ENCODE measurements at regions not wholly inside any gene's neighbourhood (a gene's known extent, or its start where the extent isn't known, plus 50 kb on each side); places are given as distances from the start of the nearest gene placed in this dataset.
"Not testable (repeated sequence)": the region's sequence is repeated elsewhere in the genome, so short reads cannot be mapped to it uniquely, and the experiment has no call there.

DNA sequence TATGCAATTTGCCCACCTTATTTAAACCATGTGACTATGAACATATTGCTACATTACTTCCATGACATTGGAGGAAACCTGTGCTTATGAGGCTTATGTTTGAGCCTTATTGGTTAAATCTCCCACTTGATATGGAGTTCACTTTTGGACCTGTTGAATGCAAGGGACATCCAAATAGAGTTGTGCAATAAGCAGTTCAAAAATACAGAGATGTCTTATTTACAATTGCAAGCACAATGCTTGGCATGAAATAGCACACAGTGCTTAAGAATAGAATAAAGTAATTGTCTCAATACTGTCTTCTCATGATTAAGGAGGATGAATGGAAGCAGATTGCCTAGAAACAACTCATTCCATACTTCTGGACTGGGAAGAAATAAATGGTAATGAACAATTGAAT lies 793.5 kb downstream of the METTL4 start:
- TF ChIP-seq, protein P1, sequence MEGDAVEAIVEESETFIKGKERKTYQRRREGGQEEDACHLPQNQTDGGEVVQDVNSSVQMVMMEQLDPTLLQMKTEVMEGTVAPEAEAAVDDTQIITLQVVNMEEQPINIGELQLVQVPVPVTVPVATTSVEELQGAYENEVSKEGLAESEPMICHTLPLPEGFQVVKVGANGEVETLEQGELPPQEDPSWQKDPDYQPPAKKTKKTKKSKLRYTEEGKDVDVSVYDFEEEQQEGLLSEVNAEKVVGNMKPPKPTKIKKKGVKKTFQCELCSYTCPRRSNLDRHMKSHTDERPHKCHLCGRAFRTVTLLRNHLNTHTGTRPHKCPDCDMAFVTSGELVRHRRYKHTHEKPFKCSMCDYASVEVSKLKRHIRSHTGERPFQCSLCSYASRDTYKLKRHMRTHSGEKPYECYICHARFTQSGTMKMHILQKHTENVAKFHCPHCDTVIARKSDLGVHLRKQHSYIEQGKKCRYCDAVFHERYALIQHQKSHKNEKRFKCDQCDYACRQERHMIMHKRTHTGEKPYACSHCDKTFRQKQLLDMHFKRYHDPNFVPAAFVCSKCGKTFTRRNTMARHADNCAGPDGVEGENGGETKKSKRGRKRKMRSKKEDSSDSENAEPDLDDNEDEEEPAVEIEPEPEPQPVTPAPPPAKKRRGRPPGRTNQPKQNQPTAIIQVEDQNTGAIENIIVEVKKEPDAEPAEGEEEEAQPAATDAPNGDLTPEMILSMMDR (IDR thresholded peaks at IDR 0.05) = no peak
- no peak overlapping the region for H3K4me3 ChIP-seq
- H3K27ac ChIP-seq = no peak overlapping the region
- DNase-seq (ENCODE audit: low spot score) = no peak

DNA sequence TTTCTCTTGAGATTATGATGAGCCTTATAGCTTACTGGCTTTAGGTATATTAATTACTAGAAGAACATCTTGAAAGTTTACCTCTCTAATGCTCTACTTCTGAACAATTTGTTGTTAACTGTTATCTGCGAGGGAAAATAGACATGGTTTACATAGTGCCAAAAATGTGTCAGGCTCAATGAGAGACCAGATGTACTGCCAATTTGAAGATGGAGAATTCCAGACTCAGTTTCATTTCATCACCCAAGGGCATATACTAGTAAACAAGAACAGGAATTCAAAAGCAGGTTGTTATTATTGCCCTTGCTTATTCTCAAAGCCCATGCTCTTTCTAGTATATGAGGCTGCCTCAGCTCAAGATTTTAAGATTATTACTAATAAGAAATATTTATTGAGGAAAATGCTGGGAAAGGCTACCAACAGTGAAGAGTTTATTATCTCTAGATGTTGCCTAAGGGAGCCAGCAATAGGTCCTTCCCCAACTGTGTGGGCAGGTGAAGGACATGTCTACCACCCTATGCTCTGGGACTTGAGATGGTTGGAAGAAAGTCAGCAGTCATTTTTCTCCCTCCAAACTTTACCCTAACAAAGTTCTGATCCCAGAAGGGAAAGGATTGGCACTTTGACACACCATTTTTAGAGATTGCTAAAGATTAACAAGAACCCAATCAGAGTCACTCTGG lies 792.7 kb downstream of the METTL4 start:
- Histone ChIP-seq H3K4me3 (no peak overlapping the region), H3K27ac (no peak overlapping the region)
- no peak for DNase-seq (ENCODE audit: low spot score)
- TF ChIP-seq, protein P1 (IDR thresholded peaks at IDR 0.05) = no peak

DNA sequence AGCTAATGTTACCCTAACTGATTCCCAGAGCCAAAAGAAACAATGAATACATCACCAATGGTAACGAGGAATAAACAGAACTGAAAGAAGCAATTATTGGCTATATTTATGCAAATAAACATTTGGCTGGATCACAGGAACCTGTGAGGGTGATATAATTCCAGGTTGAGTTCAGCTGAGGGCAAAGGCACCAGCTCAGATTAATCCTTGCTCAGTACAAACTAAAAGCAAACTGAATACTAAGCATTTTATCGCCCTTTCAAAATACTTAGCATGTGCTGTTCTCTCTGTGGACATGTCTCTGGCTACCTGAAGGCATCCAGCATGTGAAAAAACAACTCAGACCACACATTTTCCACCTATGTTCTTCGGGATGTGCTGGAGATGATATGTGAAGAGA lies 791.7 kb downstream of the METTL4 start:
- H3K4me3 ChIP-seq = no peak overlapping the region
- no peak for DNase-seq (ENCODE audit: low spot score)
- TF ChIP-seq, protein P1 (IDR thresholded peaks at IDR 0.05) = no peak
- no peak overlapping the region for H3K27ac ChIP-seq

DNA sequence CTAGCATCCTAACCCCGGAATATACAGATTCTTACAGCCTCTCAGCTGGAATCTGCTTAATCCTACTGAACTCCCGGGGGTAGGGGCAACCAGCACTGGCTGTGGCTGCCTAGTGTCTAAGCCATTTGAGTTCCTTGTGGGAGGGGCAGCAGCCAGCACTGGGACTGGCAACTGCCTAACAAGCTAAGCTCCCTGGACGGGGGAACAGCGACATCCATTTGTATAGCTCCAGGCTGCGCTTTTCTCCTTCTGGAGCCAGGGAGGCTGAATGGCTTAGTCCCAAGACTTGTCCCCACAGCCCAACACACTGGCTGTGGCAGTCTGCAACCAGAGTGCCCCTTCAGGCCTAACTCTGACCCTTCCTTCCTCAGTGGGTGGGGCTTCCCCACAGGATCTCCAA lies 787.2 kb downstream of the METTL4 start:
- no peak for DNase-seq (ENCODE audit: low spot score)
- H3K27ac ChIP-seq = no peak overlapping the region
- TF ChIP-seq, protein P1 (IDR thresholded peaks at IDR 0.05) = no peak

DNA sequence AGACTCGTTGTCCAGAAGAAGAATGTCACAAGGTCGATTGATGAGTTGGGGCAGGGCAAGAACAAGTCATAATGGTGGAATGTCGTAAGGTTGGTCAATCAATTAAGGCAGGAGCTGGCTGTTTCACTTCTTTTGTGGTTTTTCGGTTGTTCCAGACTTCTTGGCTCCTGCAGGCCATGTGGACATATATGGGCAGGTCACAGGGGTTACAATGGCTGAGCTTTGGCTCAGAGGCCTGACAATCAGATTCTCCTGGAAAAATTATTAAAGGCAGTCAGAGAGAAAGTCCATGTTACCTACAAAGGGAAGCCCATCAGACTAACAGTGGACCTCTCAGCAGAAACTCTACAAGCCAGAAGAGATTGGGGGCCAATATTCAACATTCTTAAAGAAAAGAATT lies 785.3 kb downstream of the METTL4 start:
- not testable (repeated sequence) for H3K4me3 ChIP-seq; DNase-seq (ENCODE audit: low spot score); H3K27ac ChIP-seq

More for the DNA sequence above, 787.2 kb downstream of the METTL4 start:
- no peak overlapping the region for H3K4me3 ChIP-seq

DNA sequence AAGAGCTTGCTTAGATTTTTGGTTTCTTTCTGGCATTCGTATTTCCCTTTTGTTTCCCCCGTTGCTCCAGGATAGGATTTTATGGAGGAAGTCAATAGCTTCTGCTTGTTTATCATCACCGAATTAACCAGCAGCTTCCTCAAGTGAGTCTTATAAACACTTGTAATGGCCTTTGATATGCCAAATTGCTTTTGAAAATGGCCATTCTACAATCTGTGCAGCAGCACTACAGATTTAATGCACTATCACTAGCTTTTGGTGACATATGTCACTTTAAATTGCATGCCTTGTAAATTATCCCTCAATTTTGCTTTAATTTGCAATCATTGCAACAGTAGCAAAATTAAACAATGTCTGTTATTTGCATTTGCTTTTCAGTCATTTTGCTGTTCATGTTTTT lies 774.7 kb downstream of the METTL4 start:
- no peak for DNase-seq (ENCODE audit: low spot score)
- Histone ChIP-seq H3K27ac (no peak overlapping the region), H3K4me3 (no peak overlapping the region)
- TF ChIP-seq, protein P1 (IDR thresholded peaks at IDR 0.05) = no peak

DNA sequence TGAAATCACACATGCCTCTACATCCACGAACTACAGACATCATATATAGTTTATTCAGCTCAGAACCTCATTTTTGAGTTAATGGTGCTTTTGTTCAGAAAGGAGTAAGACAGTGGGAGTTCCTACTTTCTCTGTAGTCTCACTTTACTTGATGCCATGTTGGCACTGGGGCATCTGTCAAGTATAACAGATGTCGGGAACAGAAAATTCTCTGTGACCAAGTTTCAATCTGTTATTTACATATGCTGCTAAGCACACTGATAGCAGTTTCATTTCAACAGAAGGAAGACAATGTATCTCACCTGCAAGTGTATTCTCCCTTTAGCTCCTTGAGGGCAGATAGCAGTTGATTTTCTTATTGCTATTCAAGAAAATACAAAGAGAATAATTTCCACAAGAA lies 774.1 kb downstream of the METTL4 start:
- H3K4me3 ChIP-seq = no peak overlapping the region
- no peak for DNase-seq (ENCODE audit: low spot score)
- H3K27ac ChIP-seq = no peak overlapping the region
- TF ChIP-seq, protein P1 (IDR thresholded peaks at IDR 0.05) = no peak
